C4-2B (cell line): ENCODE measurements at regions not wholly inside any gene's neighbourhood (a gene's known extent, or its start where the extent isn't known, plus 50 kb on each side); places are given as distances from the start of the nearest gene placed in this dataset.

Experiments used
- CTCF ChIP-seq: fragments of 450-650 bp; conservative IDR thresholded peaks from 2 replicates; pipeline ENCODE4 v1.5.1; 2017; ENCODE audit warnings: mild to moderate bottlenecking
- ZFX ChIP-seq: fragments of 450-650 bp; IDR thresholded peaks from 2 replicates; pipeline ENCODE4 v1.6.1; 2017

- TF ChIP-seq CTCF (no peak), ZFX (no peak)
These were observed 199.1 kb upstream of the ARL4C start for GRCh38 chr2:234695981-234696380.
